Type B pancreatic cell (in vitro differentiated cells): ENCODE measurements at regions not wholly inside any gene's neighbourhood (a gene's known extent, or its start where the extent isn't known, plus 50 kb on each side); places are given as distances from the start of the nearest gene placed in this dataset.

Source experiments
- DNase-seq: peaks from one replicate; pipeline ENCODE4 v3.0.0; 2021; ENCODE audit warnings: mixed read lengths; ENCODE audit not compliant: unreplicated experiment; ENCODE audit errors: extremely low spot score
- H3K27ac Mint-ChIP-seq: 2 replicates; pipeline ENCODE4 v1.8.0; 2021; ENCODE audit warnings: mild to moderate bottlenecking, mixed read lengths
- H3K27me3 Mint-ChIP-seq: 2 replicates; pipeline ENCODE4 v1.8.0; 2021; ENCODE audit warnings: mixed read lengths
- H3K36me3 Mint-ChIP-seq: 2 replicates; pipeline ENCODE4 v1.8.0; 2021; ENCODE audit warnings: mixed read lengths
- H3K4me1 Mint-ChIP-seq: one replicate; pipeline ENCODE4 v1.8.0; 2021; ENCODE audit warnings: mixed read lengths; ENCODE audit not compliant: unreplicated experiment
- H3K4me3 Mint-ChIP-seq: 2 replicates; pipeline ENCODE4 v1.8.0; 2021; ENCODE audit warnings: mild to moderate bottlenecking, mixed read lengths
- H3K9me3 Mint-ChIP-seq: 2 replicates; pipeline ENCODE4 v1.8.0; 2021; ENCODE audit warnings: mixed read lengths
- CTCF ChIP-seq: fragments of 200-600 bp; sonication (generic); conservative IDR thresholded peaks from 2 replicates; pipeline ENCODE4 v1.5.0; 2021; ENCODE audit warnings: antibody characterized with exemption, mild to moderate bottlenecking

DNA sequence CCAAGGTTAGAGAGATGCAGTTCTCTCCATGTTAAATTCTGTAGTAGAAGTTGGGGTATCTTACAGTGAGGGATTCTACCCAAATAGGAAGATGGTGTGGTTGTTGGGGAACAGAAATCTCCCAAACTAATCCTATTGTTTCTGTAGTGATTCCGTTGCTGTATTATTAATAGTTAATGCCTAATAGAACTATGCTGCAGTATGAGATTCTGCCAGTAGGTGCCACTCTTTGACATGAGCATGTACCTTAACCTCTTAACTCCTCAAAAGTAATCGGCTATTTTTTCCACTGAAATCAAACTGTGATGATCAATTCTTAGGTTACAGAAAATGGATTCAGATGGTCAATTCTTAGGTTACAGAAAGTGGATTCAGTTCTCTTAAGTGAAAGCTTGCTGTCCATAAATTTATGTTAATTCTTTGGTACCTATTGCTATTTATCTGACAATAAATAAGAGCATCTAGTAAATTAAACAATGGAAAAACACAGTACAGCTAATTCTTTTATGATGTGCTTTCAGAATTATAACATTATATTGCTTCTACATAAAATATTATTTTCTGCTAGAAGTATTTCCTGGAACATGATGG lies 97.9 kb upstream of the DLX2 start:
- DNase-seq, result no peak
- Mint-ChIP-seq H3K27ac (no peak overlapping the region), H3K27me3 (peaks cover 2% of the 10 kb centered on the region), H3K4me1 (no peaks in the 10 kb centered on the region), H3K4me3 (no peak overlapping the region), H3K9me3 (peaks cover 4% of the 10 kb centered on the region), H3K36me3 (peaks cover 2% of the 10 kb centered on the region)
- peak; percentile 67 for TF ChIP-seq CTCF

DNA sequence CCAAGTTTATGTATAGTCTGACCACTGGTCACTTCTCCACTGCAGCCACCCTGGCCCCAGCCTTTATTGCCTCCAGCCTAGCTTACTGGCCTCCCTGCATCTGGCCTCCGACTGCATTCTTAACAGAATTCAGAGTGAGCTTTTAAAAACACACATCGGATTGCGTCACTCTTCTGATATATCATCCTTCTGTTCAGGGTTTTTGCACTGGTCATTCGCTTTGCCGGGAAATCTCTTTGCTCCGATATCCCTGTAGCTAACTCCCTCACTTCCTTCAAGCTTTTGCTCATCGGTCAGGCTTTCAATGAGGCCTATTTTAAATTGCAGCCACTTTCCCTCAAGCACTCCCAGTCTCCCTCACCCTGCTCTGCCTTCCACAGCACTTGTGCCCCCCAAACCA lies 101.6 kb upstream of the DLX2 start:
- H3K27me3 Mint-ChIP-seq, result peaks cover 2% of the 10 kb centered on the region
- no peaks in the 10 kb centered on the region for H3K4me1 Mint-ChIP-seq
- H3K36me3 Mint-ChIP-seq, result no peaks in the 10 kb centered on the region
- no peaks in the 10 kb centered on the region for H3K9me3 Mint-ChIP-seq
- H3K27ac Mint-ChIP-seq, result no peak overlapping the region
- DNase-seq, result no peak
- TF ChIP-seq CTCF, result no peak
- H3K4me3 Mint-ChIP-seq, result no peak overlapping the region

DNA sequence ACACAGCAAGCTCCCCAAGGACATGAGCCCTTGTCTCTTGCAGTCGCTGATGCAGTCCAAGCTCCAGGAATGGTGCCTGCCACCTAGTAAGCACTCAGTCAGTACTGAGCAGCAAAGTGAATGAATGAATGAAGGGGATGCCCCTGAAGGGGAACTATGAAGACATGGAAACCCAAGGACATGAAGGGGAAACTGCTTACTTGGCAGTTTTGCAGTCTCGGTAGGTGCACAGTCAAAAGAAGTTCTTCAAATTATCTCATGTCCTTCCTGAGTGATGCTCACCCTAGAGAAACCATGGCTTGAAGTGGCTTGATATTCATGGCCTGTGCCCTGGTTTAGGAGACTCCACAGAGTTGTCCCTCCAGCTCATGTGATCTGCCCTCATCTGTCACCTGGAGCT lies 102.1 kb upstream of the DLX2 start:
- Mint-ChIP-seq H3K4me3 (no peak overlapping the region), H3K9me3 (no peaks in the 10 kb centered on the region), H3K27ac (no peak overlapping the region), H3K4me1 (no peaks in the 10 kb centered on the region), H3K27me3 (peaks cover 2% of the 10 kb centered on the region), H3K36me3 (no peaks in the 10 kb centered on the region)
- DNase-seq, result no peak
- no peak for TF ChIP-seq CTCF

- no peak overlapping the region for H3K27ac Mint-ChIP-seq
- no peak for TF ChIP-seq CTCF
- no peaks in the 10 kb centered on the region for H3K36me3 Mint-ChIP-seq
Observed at GRCh38 chr2:172205292-172205691, 102.6 kb upstream of the DLX2 start.

GRCh38 chr2:172207911-172208310 lies 105.2 kb upstream of the DLX2 start:
- Mint-ChIP-seq H3K9me3 (no peaks in the 10 kb centered on the region), H3K27ac (no peak overlapping the region), H3K27me3 (peaks cover 2% of the 10 kb centered on the region), H3K36me3 (no peaks in the 10 kb centered on the region), H3K4me1 (no peaks in the 10 kb centered on the region), H3K4me3 (no peak overlapping the region)
- DNase-seq, result no peak
- no peak for TF ChIP-seq CTCF

More at GRCh38 chr2:172205292-172205691, 102.6 kb upstream of the DLX2 start:
- no peak for DNase-seq
- Mint-ChIP-seq H3K4me1 (no peaks in the 10 kb centered on the region), H3K9me3 (no peaks in the 10 kb centered on the region), H3K4me3 (no peak overlapping the region), H3K27me3 (peaks cover 2% of the 10 kb centered on the region)
